ENCODE measurements at regions not wholly inside any gene's neighbourhood (a gene's known extent, or its start where the extent isn't known, plus 50 kb on each side); places are given as distances from the start of the nearest gene placed in this dataset.
"Not testable (repeated sequence)": the region's sequence is repeated elsewhere in the genome, so short reads cannot be mapped to it uniquely, and the experiment has no call there.

- Mint-ChIP-seq H3K4me3 (no peak overlapping the region), H3K27me3 (peaks cover 8% of the 10 kb centered on the region), H3K27ac (no peak overlapping the region), H3K36me3 (peaks cover 4% of the 10 kb centered on the region), H3K9me3 (peaks cover 7% of the 10 kb centered on the region), H3K4me1 (peaks cover 9% of the 10 kb centered on the region)
- CTCF ChIA-PET = no interaction called here
- DNase-seq = no peak
Observed at GRCh38 chr10:4176500-4177281, 391.7 kb upstream of the KLF6 start.

- H3K9me3 Mint-ChIP-seq = peaks cover 7% of the 10 kb centered on the region
- no peak overlapping the region for H3K4me3 Mint-ChIP-seq
- peaks cover 8% of the 10 kb centered on the region for H3K27me3 Mint-ChIP-seq
- no peak for DNase-seq
- H3K27ac Mint-ChIP-seq = no peak overlapping the region
- CTCF ChIA-PET = interaction anchor here (0.7 kb wide), 1 partner anchor 308 kb away, joined by 3 read pairs; no protein-coding TSS in a partner anchor
- no peaks in the 10 kb centered on the region for H3K4me1 Mint-ChIP-seq
- peaks cover 4% of the 10 kb centered on the region for H3K36me3 Mint-ChIP-seq
Observed at GRCh38 chr10:4174197-4174596, 389.2 kb upstream of the KLF6 start.

GRCh38 chr10:4170633-4171314, 385.8 kb upstream of the KLF6 start:
- Mint-ChIP-seq H3K27ac (no peak overlapping the region), H3K9me3 (peaks cover 7% of the 10 kb centered on the region), H3K36me3 (peaks cover 4% of the 10 kb centered on the region), H3K4me3 (no peak overlapping the region), H3K27me3 (peaks cover 20% of the 10 kb centered on the region), H3K4me1 (no peaks in the 10 kb centered on the region)
- CTCF ChIA-PET = no interaction called here
- DNase-seq = no peak

- Mint-ChIP-seq H3K27me3 (peaks cover 20% of the 10 kb centered on the region), H3K27ac (no peak overlapping the region), H3K4me1 (no peaks in the 10 kb centered on the region), H3K4me3 (no peak overlapping the region), H3K9me3 (peaks cover 7% of the 10 kb centered on the region), H3K36me3 (peaks cover 4% of the 10 kb centered on the region)
- CTCF ChIA-PET = no interaction called here
- DNase-seq = no peak
Observed at GRCh38 chr10:4170181-4170580, 385.2 kb upstream of the KLF6 start.

- Mint-ChIP-seq H3K4me3 (no peak overlapping the region), H3K27ac (no peak overlapping the region), H3K27me3 (peaks cover 21% of the 10 kb centered on the region), H3K4me1 (no peaks in the 10 kb centered on the region), H3K36me3 (peaks cover 6% of the 10 kb centered on the region), H3K9me3 (peaks cover 7% of the 10 kb centered on the region)
- CTCF ChIA-PET = no interaction called here
- DNase-seq = no peak
Observed at GRCh38 chr10:4169448-4169847, 384.4 kb upstream of the KLF6 start.

- peaks cover 5% of the 10 kb centered on the region for H3K36me3 Mint-ChIP-seq
- peaks cover 20% of the 10 kb centered on the region for H3K27me3 Mint-ChIP-seq
- H3K4me3 Mint-ChIP-seq = no peak overlapping the region
- H3K4me1 Mint-ChIP-seq = no peaks in the 10 kb centered on the region
- CTCF ChIA-PET = no interaction called here
- H3K9me3 Mint-ChIP-seq = peaks cover 3% of the 10 kb centered on the region
- DNase-seq = no peak
- no peak overlapping the region for H3K27ac Mint-ChIP-seq
Observed at GRCh38 chr10:4167216-4167615, 382.2 kb upstream of the KLF6 start.

GRCh38 chr10:4162571-4163286, 377.7 kb upstream of the KLF6 start:
- Mint-ChIP-seq H3K27ac (no peak overlapping the region), H3K4me3 (no peak overlapping the region), H3K9me3 (no peaks in the 10 kb centered on the region), H3K27me3 (peaks cover 20% of the 10 kb centered on the region), H3K4me1 (no peaks in the 10 kb centered on the region), H3K36me3 (peaks cover 2% of the 10 kb centered on the region)
- CTCF ChIA-PET = no interaction called here
- no peak for DNase-seq

GRCh38 chr10:4159173-4159572, 374.2 kb upstream of the KLF6 start:
- Mint-ChIP-seq H3K36me3 (peaks cover 2% of the 10 kb centered on the region), H3K27me3 (peaks cover 5% of the 10 kb centered on the region), H3K9me3 (no peaks in the 10 kb centered on the region), H3K4me1 (peaks cover 9% of the 10 kb centered on the region), H3K4me3 (no peak overlapping the region), H3K27ac (no peak overlapping the region)
- no peak for DNase-seq
- CTCF ChIA-PET = no interaction called here

- H3K4me3 Mint-ChIP-seq = no peak overlapping the region
- H3K4me1 Mint-ChIP-seq = peaks cover 18% of the 10 kb centered on the region
- H3K27ac Mint-ChIP-seq = no peak overlapping the region
- H3K27me3 Mint-ChIP-seq = peaks cover 4% of the 10 kb centered on the region
- CTCF ChIA-PET = no interaction called here
- H3K36me3 Mint-ChIP-seq = peaks cover 2% of the 10 kb centered on the region
- DNase-seq = no peak
- no peaks in the 10 kb centered on the region for H3K9me3 Mint-ChIP-seq
Observed at GRCh38 chr10:4154191-4154715, 369.2 kb upstream of the KLF6 start.

GRCh38 chr10:4151466-4151865, 366.5 kb upstream of the KLF6 start:
- Mint-ChIP-seq H3K4me3 (no peak overlapping the region), H3K4me1 (peaks cover 18% of the 10 kb centered on the region), H3K36me3 (peaks cover 2% of the 10 kb centered on the region), H3K27ac (no peak overlapping the region), H3K27me3 (peaks cover 11% of the 10 kb centered on the region), H3K9me3 (no peaks in the 10 kb centered on the region)
- CTCF ChIA-PET = interaction anchor here (0.9 kb wide), 2 partner anchors 9 to 28 kb away, joined by 3 read pairs; no protein-coding TSS in a partner anchor
- no peak for DNase-seq

- no peak overlapping the region for H3K27ac Mint-ChIP-seq
- H3K4me1 Mint-ChIP-seq = peaks cover 18% of the 10 kb centered on the region
- CTCF ChIA-PET = interaction anchor here (0.9 kb wide), 1 partner anchor 27 kb away, joined by 3 read pairs; no protein-coding TSS in a partner anchor
- peaks cover 1% of the 10 kb centered on the region for H3K9me3 Mint-ChIP-seq
- no peak for DNase-seq
- H3K4me3 Mint-ChIP-seq = no peak overlapping the region
- peaks cover 4% of the 10 kb centered on the region for H3K36me3 Mint-ChIP-seq
- peaks cover 15% of the 10 kb centered on the region for H3K27me3 Mint-ChIP-seq
Observed at GRCh38 chr10:4150676-4151075, 365.7 kb upstream of the KLF6 start.

GRCh38 chr10:4149460-4149859, 364.5 kb upstream of the KLF6 start:
- H3K36me3 Mint-ChIP-seq, H3K27ac Mint-ChIP-seq, CTCF ChIA-PET, H3K4me3 Mint-ChIP-seq, H3K9me3 Mint-ChIP-seq, DNase-seq: not testable (repeated sequence)
- peaks cover 21% of the 10 kb centered on the region for H3K27me3 Mint-ChIP-seq
- H3K4me1 Mint-ChIP-seq = peaks cover 12% of the 10 kb centered on the region

- Mint-ChIP-seq H3K4me1 (peaks cover 3% of the 10 kb centered on the region), H3K27ac (no peak overlapping the region), H3K9me3 (peaks cover 3% of the 10 kb centered on the region), H3K27me3 (peaks cover 21% of the 10 kb centered on the region), H3K36me3 (peaks cover 3% of the 10 kb centered on the region), H3K4me3 (no peak overlapping the region)
- no peak for DNase-seq
- CTCF ChIA-PET = interaction anchor here (1.1 kb wide), 1 partner anchor 33 kb away, joined by 3 read pairs; no protein-coding TSS in a partner anchor
Observed at GRCh38 chr10:4147245-4147644, 362.2 kb upstream of the KLF6 start.

GRCh38 chr10:4144817-4145216, 359.8 kb upstream of the KLF6 start:
- Mint-ChIP-seq H3K27ac (no peak overlapping the region), H3K4me1 (no peaks in the 10 kb centered on the region), H3K9me3 (peaks cover 21% of the 10 kb centered on the region), H3K36me3 (peaks cover 6% of the 10 kb centered on the region), H3K4me3 (no peak overlapping the region), H3K27me3 (peaks cover 28% of the 10 kb centered on the region)
- CTCF ChIA-PET = no interaction called here
- no peak for DNase-seq
